Spleen (tissue), 11 donors: ENCODE measurements at regions not wholly inside any gene's neighbourhood (a gene's known extent, or its start where the extent isn't known, plus 50 kb on each side); places are given as distances from the start of the nearest gene placed in this dataset.

ENCODE experiments used
- DNase-seq: peaks from one replicate; pipeline ENCODE4 v3.0.0-alpha.2; 2020
- H3K27ac ChIP-seq, 8 donors: fragments of 200-600 bp; sonication (generic) in 7 of 8; 1 replicate in 4 of 8; 2 replicates in 4 of 8; pipeline versions ENCODE4 v1.5.0 to v1.8.0; 2016 to 2021; ENCODE audit warnings: inconsistent platforms in 4 of 8, mild to moderate bottlenecking in 4 of 8, moderate library complexity in 1 of 8
- H3K27me3 ChIP-seq, 7 donors: fragments of 200-600 bp; sonication (generic) in 6 of 7; replicated peaks in 1 of 7; 1 replicate in 4 of 7; 2 replicates in 3 of 7; pipeline versions ENCODE4 v1.5.0 to v1.8.0; 2016 to 2021; ENCODE audit warnings: inconsistent platforms in 3 of 7, mild to moderate bottlenecking in 1 of 7
- H3K36me3 ChIP-seq, 6 donors: fragments of 200-600 bp; sonication (generic) in 5 of 6; 1 replicate in 4 of 6; 2 replicates in 2 of 6; pipeline versions ENCODE4 v1.5.0 to v1.8.0; 2016 to 2021; ENCODE audit warnings: inconsistent platforms in 2 of 6
- H3K4me1 ChIP-seq, 6 donors: fragments of 200-600 bp; sonication (generic) in 5 of 6; 1 replicate in 3 of 6; 2 replicates in 3 of 6; pipeline versions ENCODE4 v1.5.0 to v1.8.0; 2016 to 2021; ENCODE audit warnings: inconsistent platforms in 3 of 6
- H3K4me3 ChIP-seq, 8 donors: fragments of 200-600 bp; sonication (generic) in 7 of 8; 1 replicate in 4 of 8; 2 replicates in 4 of 8; pipeline versions ENCODE4 v1.5.0 to v1.8.0; 2016 to 2021; ENCODE audit warnings: inconsistent platforms in 4 of 8, mild to moderate bottlenecking in 4 of 8, moderate library complexity in 2 of 8
- H3K9me3 ChIP-seq, 8 donors: fragments of 200-600 bp; sonication (generic) in 7 of 8; 1 replicate in 4 of 8; 2 replicates in 4 of 8; pipeline versions ENCODE4 v1.5.0 to v1.8.0; 2016 to 2021; ENCODE audit warnings: inconsistent platforms in 4 of 8
- POLR2A ChIP-seq, 3 donors: fragments of 450-650 bp; IDR thresholded peaks; one replicate each; pipeline ENCODE4 v1.5.1; 2017; ENCODE audit warnings: antibody characterized with exemption in 3 of 3, mild to moderate bottlenecking in 1 of 3
- POLR2AphosphoS5 ChIP-seq, 3 donors: sonication (generic); formaldehyde crosslinking; IDR thresholded peaks; one replicate each; pipeline ENCODE4 v1.5.1; 2017; ENCODE audit warnings: antibody characterized with exemption in 3 of 3
- WGBS, 5 donors: extraction: QIAGEN DNeasy Blood & Tissue Kit in 3 of 5; methylation state at CpG; one replicate each; pipeline versions ENCODE4 v1.1.5 to v1.1.7; 2013 to 2018; 5-methylcytosine and 5-hydroxymethylcytosine counted together
- intact Hi-C: fragments of 100-400 bp; cut with DNase I; formaldehyde crosslinking; loops from one replicate; pipeline ENCODE4 v1.15.0; 2023; ENCODE audit warnings: low total_unique reads
- TF ChIP-seq, protein P1 (sequence below), 11 experiments: fragments of 200-600 bp in 7 of 11; fragments of 450-650 bp in 4 of 11; sonication (generic) in 4 of 11; IDR thresholded peaks in 8 of 11; conservative IDR thresholded peaks in 3 of 11; 1 replicate in 7 of 11; 2 replicates in 4 of 11; pipeline versions ENCODE4 v1.4.0 to v1.8.0; 2016 to 2021; ENCODE audit warnings: antibody characterized with exemption in 11 of 11, inconsistent platforms in 4 of 11, mild to moderate bottlenecking in 1 of 11
- donor health status: healthy with polysubstance abuse.
- donor health status: DM: no; HTN: no; CAD: no; lungs with moderate emphysema.
- donor health status: DM: no; HTN: no; CAD: no.
- donor health status: Bipolar disorder and iron deficiency.
- donor health status: healthy.
- donor health status: DM: no; HTN: no; CAD: no.
- donor health status: DM: yes; HTN: yes; CAD: no.

DNA sequence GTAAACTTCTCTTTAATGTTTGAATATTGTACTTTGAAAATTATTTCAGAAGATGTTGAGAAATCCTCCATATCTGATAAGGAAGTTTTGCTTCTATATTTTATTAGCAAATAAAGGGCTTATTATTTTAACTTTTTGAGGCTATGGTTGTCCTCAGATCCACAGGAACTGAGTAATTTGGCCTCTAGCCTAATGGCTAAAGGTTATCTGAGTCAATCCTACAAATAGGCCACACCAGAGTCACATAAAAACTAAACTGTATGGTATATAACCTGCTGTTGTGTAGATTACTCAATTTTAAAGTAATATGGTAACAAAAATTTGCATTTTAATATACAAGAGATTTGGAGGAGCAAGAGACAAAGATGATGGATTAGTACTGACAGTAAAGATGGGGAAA, 549.2 kb upstream of the GRAMD2B start:
- Histone ChIP-seq H3K4me3 (no peak overlapping the region), H3K36me3 (no peaks in the 10 kb centered on the region), H3K4me1 (no peaks in the 10 kb centered on the region), H3K9me3 (peaks cover 0 to 11% (median 3%) of the 10 kb centered on the region in 8 donors), H3K27me3 (no peaks in the 10 kb centered on the region), H3K27ac (no peak overlapping the region)
- DNase-seq: no peak
- no peak for TF ChIP-seq POLR2A (IDR thresholded peaks at IDR 0.05)
- TF ChIP-seq, protein P1, sequence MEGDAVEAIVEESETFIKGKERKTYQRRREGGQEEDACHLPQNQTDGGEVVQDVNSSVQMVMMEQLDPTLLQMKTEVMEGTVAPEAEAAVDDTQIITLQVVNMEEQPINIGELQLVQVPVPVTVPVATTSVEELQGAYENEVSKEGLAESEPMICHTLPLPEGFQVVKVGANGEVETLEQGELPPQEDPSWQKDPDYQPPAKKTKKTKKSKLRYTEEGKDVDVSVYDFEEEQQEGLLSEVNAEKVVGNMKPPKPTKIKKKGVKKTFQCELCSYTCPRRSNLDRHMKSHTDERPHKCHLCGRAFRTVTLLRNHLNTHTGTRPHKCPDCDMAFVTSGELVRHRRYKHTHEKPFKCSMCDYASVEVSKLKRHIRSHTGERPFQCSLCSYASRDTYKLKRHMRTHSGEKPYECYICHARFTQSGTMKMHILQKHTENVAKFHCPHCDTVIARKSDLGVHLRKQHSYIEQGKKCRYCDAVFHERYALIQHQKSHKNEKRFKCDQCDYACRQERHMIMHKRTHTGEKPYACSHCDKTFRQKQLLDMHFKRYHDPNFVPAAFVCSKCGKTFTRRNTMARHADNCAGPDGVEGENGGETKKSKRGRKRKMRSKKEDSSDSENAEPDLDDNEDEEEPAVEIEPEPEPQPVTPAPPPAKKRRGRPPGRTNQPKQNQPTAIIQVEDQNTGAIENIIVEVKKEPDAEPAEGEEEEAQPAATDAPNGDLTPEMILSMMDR (IDR thresholded peaks at IDR 0.05 in 8 of 11, conservative IDR thresholded peaks at IDR 0.05 in 3 of 11): no peak
- no peak for TF ChIP-seq POLR2AphosphoS5 (IDR thresholded peaks at IDR 0.05)
- intact Hi-C loops: no loop called here

DNA sequence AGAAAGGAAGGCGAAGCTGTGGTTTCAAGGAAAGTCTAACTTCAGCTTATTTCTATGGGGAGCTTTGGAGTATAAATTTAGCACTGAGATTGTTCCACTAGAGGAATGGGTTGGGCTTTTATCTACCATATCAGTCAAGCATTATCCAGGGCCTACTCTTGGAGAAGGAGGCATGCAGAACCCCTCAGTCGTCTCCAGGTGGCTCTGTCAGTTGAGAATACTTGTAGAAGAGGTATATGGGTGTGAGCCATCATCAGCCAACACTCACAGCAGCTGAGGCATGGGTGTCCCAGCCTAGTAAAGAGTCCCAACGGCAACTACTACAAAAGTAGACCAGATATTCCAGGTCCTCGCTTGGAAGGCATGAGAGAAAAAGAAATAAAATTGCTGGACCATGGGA, 548.5 kb upstream of the GRAMD2B start:
- intact Hi-C loops: no loop called here
- no peak for DNase-seq
- 72 to 75% (median 73%) methylated on average over 4 of the region's 4 CpGs for WGBS, 5 donors

DNA sequence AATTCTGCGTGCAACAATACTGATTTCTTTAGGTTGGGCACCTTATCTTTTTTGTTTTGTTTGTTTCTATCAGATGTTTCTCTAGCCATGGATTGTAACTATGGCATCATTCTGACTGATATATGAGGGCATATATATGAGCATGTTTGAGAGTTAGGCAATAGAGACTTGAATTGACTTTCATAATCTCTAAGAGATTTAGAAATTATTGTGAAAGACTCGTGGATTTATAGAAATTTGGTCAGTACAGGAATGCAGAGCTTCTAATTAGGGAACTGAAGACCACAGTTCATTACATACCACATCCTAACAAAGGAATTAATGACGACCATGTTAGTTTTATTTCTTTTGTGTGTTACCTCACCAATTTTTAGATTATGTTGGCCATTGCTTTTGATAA, 546.0 kb upstream of the GRAMD2B start:
- H3K9me3 ChIP-seq: peaks cover 0 to 11% (median 3%) of the 10 kb centered on the region in 8 donors
- 60 to 81% (median 77%) methylated on average over 3 of the region's 3 CpGs for WGBS, 5 donors
- H3K27ac ChIP-seq: no peak overlapping the region
- no peaks in the 10 kb centered on the region for H3K36me3 ChIP-seq
- H3K4me1 ChIP-seq: no peaks in the 10 kb centered on the region
- intact Hi-C loops: no loop called here
- DNase-seq: no peak
- H3K4me3 ChIP-seq: no peak overlapping the region
- TF ChIP-seq POLR2AphosphoS5 (IDR thresholded peaks at IDR 0.05) (no peak), POLR2A (IDR thresholded peaks at IDR 0.05) (no peak)
- TF ChIP-seq, protein P1 (IDR thresholded peaks at IDR 0.05 in 8 of 11, conservative IDR thresholded peaks at IDR 0.05 in 3 of 11): no peak
- H3K27me3 ChIP-seq: no peaks in the 10 kb centered on the region

More for the DNA sequence above, 548.5 kb upstream of the GRAMD2B start:
- no peak for TF ChIP-seq POLR2A (IDR thresholded peaks at IDR 0.05)
- TF ChIP-seq, protein P1 (IDR thresholded peaks at IDR 0.05 in 8 of 11, conservative IDR thresholded peaks at IDR 0.05 in 3 of 11): no peak
- H3K27me3 ChIP-seq: no peaks in the 10 kb centered on the region
- no peaks in the 10 kb centered on the region for H3K36me3 ChIP-seq
- no peak overlapping the region for H3K4me3 ChIP-seq
- H3K9me3 ChIP-seq: peaks cover 0 to 11% (median 3%) of the 10 kb centered on the region in 8 donors
- no peak overlapping the region for H3K27ac ChIP-seq
- no peaks in the 10 kb centered on the region for H3K4me1 ChIP-seq

DNA sequence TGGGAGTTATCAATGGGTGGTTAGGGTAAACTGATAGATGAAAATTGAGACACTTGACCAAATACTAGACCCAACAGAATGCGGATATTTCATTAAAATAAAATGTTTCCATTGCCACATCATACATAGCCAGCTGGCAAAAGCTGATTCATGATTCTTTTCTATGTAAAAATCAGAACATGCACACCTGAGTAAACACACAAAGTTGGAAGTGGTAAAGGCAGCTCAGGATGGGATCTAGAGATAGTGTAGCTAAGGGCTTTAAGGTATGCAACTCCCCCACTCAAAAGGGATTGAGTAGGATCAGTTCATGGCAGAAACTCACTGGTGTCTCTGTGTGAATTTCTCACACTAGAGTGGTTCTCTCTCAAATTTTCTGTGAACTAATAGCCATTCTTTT, 541.1 kb upstream of the GRAMD2B start:
- WGBS, 5 donors: 76 to 94% (median 89%) methylated on average over 1 of the region's 1 CpG
- Histone ChIP-seq H3K4me3 (no peak overlapping the region), H3K27me3 (no peaks in the 10 kb centered on the region), H3K4me1 (no peaks in the 10 kb centered on the region), H3K27ac (no peak overlapping the region), H3K9me3 (no peaks in the 10 kb centered on the region), H3K36me3 (no peaks in the 10 kb centered on the region)
- DNase-seq: no peak
- TF ChIP-seq, protein P1 (IDR thresholded peaks at IDR 0.05 in 8 of 11, conservative IDR thresholded peaks at IDR 0.05 in 3 of 11): no peak
- TF ChIP-seq POLR2AphosphoS5 (IDR thresholded peaks at IDR 0.05) (no peak), POLR2A (IDR thresholded peaks at IDR 0.05) (no peak)
- intact Hi-C loops: no loop called here
